IMR-90 (cell line): ENCODE measurements at regions not wholly inside any gene's neighbourhood (a gene's known extent, or its start where the extent isn't known, plus 50 kb on each side); places are given as distances from the start of the nearest gene placed in this dataset.

ENCODE experiments used
- ATAC-seq: fragments of 200-7000 bp; cut with Tn5 transposase; 2 replicates; pipeline ENCODE4 v1.9.1; 2020; ENCODE audit warnings: low read depth, mild to moderate bottlenecking, moderate library complexity
- BruUV-seq: library from RNA; stranded (reverse); fragments of 400-500 nt; replicated peaks from 2 replicates; lab custom pipeline; 2021; lab: Mats Ljungman, UMichigan
- CTCF ChIA-PET: fragments of 300-600 bp; formaldehyde crosslinking; extraction: SDS; loops from one replicate; lab custom pipeline; 2021; ENCODE audit warnings: antibody characterized with exemption; lab: Yijun Ruan, JAX
- POLR2A ChIA-PET: fragments of 300-600 bp; sonication (Branson Sonifier 250); formaldehyde crosslinking; loops from one replicate; lab custom pipeline; 2022; ENCODE audit warnings: antibody characterized with exemption; ENCODE audit not compliant: unreplicated experiment; lab: Charles Lee
- DNase-seq: peaks from one replicate; pipeline ENCODE4 v3.0.0; 2013
- H2AFZ ChIP-seq: replicated peaks from 2 replicates; pipeline ENCODE3; 2013; ENCODE audit warnings: low read length, mild to moderate bottlenecking; ENCODE audit not compliant: poor library complexity
- H2AK5ac ChIP-seq: 2 replicates; pipeline ENCODE4 v1.6.1; 2013; ENCODE audit warnings: low read depth, low read length, inconsistent platforms
- H2AK9ac ChIP-seq: replicated peaks from 2 replicates; pipeline ENCODE3; 2013; ENCODE audit warnings: mild to moderate bottlenecking, low read depth, low read length, moderate library complexity; ENCODE audit not compliant: poor library complexity
- H2BK120ac ChIP-seq: 2 replicates; pipeline ENCODE4 v1.6.1; 2013; ENCODE audit warnings: low read depth, low read length, inconsistent platforms
- H2BK15ac ChIP-seq: 3 replicates; pipeline ENCODE4 v1.6.1; 2013; ENCODE audit warnings: low read depth, low read length, inconsistent platforms
- H2BK20ac ChIP-seq: 2 replicates; pipeline ENCODE4 v1.6.1; 2013; ENCODE audit warnings: low read depth, mild to moderate bottlenecking, inconsistent platforms, low read length, moderate library complexity
- H2BK5ac ChIP-seq: 2 replicates; pipeline ENCODE4 v1.6.1; 2013; ENCODE audit warnings: mild to moderate bottlenecking, low read depth, low read length, inconsistent platforms; ENCODE audit not compliant: poor library complexity, severe bottlenecking
- H3K14ac ChIP-seq: replicated peaks from 2 replicates; pipeline ENCODE4 v1.6.1; 2013; ENCODE audit warnings: low read depth, low read length, inconsistent platforms
- H3K18ac ChIP-seq: 2 replicates; pipeline ENCODE4 v1.6.1; 2013; ENCODE audit warnings: low read depth, low read length, control low read depth
- H3K23ac ChIP-seq: 2 replicates; pipeline ENCODE4 v1.6.1; 2013; ENCODE audit warnings: low read depth, low read length, inconsistent platforms
- H3K27ac ChIP-seq: 2 replicates; pipeline ENCODE4 v1.5.1; 2013; ENCODE audit warnings: mild to moderate bottlenecking, control low read depth, low read length; ENCODE audit not compliant: insufficient read depth
- H3K27me3 ChIP-seq: 2 replicates; pipeline ENCODE4 v1.6.1; 2013; ENCODE audit warnings: low read length; ENCODE audit not compliant: control insufficient read depth, insufficient read depth
- H3K36me3 ChIP-seq: 2 replicates; pipeline ENCODE4 v1.6.1; 2013; ENCODE audit warnings: low read length, mixed read lengths; ENCODE audit not compliant: control insufficient read depth, insufficient read depth
- H3K4ac ChIP-seq: 2 replicates; pipeline ENCODE4 v1.6.1; 2013; ENCODE audit warnings: low read depth, low read length, inconsistent platforms
- H3K4me1 ChIP-seq: 2 replicates; pipeline ENCODE4 v1.6.1; 2013; ENCODE audit warnings: low read length, mixed read lengths; ENCODE audit not compliant: control insufficient read depth, insufficient read depth
- H3K4me2 ChIP-seq: 2 replicates; pipeline ENCODE4 v1.6.1; 2013; ENCODE audit warnings: low read depth, mild to moderate bottlenecking, control low read depth, low read length, moderate library complexity
- H3K4me3 ChIP-seq: 2 replicates; pipeline ENCODE4 v1.5.1; 2013; ENCODE audit warnings: low read depth, mild to moderate bottlenecking, control low read depth, low read length, moderate library complexity; ENCODE audit not compliant: insufficient read depth
- H3K56ac ChIP-seq: 2 replicates; pipeline ENCODE4 v1.6.1; 2013; ENCODE audit warnings: low read length, inconsistent platforms; ENCODE audit not compliant: insufficient read depth; ENCODE audit errors: extremely low read depth
- H3K79me1 ChIP-seq, 2 experiments: 2 replicates each; pipeline ENCODE4 v1.6.1; 2013; ENCODE audit warnings: low read length in 2 of 2, inconsistent platforms in 1 of 2, low read depth in 1 of 2
- H3K9ac ChIP-seq: 2 replicates; pipeline ENCODE4 v1.6.1; 2013; ENCODE audit warnings: low read depth, low read length, control low read depth
- H3K9me1 ChIP-seq: 2 replicates; pipeline ENCODE4 v1.6.1; 2013; ENCODE audit warnings: low read length, inconsistent platforms; ENCODE audit not compliant: insufficient read depth
- H3K9me3 ChIP-seq: 2 replicates; pipeline ENCODE4 v1.6.1; 2013; ENCODE audit warnings: low read length; ENCODE audit not compliant: control insufficient read depth, insufficient read depth
- H4K20me1 ChIP-seq: 2 replicates; pipeline ENCODE4 v1.6.1; 2013; ENCODE audit warnings: low read length, inconsistent platforms; ENCODE audit not compliant: insufficient read depth
- H4K5ac ChIP-seq: 2 replicates; pipeline ENCODE4 v1.6.1; 2013; ENCODE audit warnings: mild to moderate bottlenecking, low read depth, low read length, control low read depth
- H4K8ac ChIP-seq, 2 experiments: 2 replicates each; pipeline ENCODE4 v1.6.1; 2013; ENCODE audit warnings: low read depth in 2 of 2, low read length in 2 of 2, control low read depth in 1 of 2, inconsistent platforms in 1 of 2
- H4K91ac ChIP-seq: 2 replicates; pipeline ENCODE4 v1.6.1; 2013; ENCODE audit warnings: low read depth, low read length, inconsistent platforms; ENCODE audit not compliant: insufficient read depth
- BHLHE40 ChIP-seq: fragments of 150-350 bp; IDR thresholded peaks from 2 replicates; pipeline ENCODE4 v1.6.1; 2016; ENCODE audit warnings: mild to moderate bottlenecking, low read depth, low read length
- CEBPB ChIP-seq: IDR thresholded peaks from 2 replicates; pipeline ENCODE4 v1.6.1; 2012; ENCODE audit warnings: low read depth, low read length, improper control_type of control experiment
- CHD1 ChIP-seq: IDR thresholded peaks from 2 replicates; pipeline ENCODE4 v1.6.1; 2012; ENCODE audit warnings: low read depth, low read length, improper control_type of control experiment
- FOS ChIP-seq: fragments of 150-350 bp; IDR thresholded peaks from 2 replicates; pipeline ENCODE4 v1.6.1; 2016; ENCODE audit warnings: low read depth, low read length
- MAFK ChIP-seq: IDR thresholded peaks from 2 replicates; pipeline ENCODE4 v1.6.1; 2012; ENCODE audit warnings: low read depth, low read length, improper control_type of control experiment
- MAZ ChIP-seq: IDR thresholded peaks from 2 replicates; pipeline ENCODE4 v1.6.1; 2012; ENCODE audit warnings: low read depth, mild to moderate bottlenecking, low read length, improper control_type of control experiment, moderate library complexity, borderline replicate concordance
- MXI1 ChIP-seq: IDR thresholded peaks from 2 replicates; pipeline ENCODE4 v1.6.1; 2012; ENCODE audit warnings: low read depth, mild to moderate bottlenecking, low read length, moderate library complexity, borderline replicate concordance
- NFE2L2 ChIP-seq: fragments of 150-350 bp; IDR thresholded peaks from 2 replicates; pipeline ENCODE4 v1.6.1; 2016; ENCODE audit warnings: low read depth, mild to moderate bottlenecking, low read length
- POLR2A ChIP-seq: IDR thresholded peaks from 2 replicates; pipeline ENCODE4 v1.6.1; 2012; ENCODE audit warnings: mild to moderate bottlenecking, low read depth, low read length
- RAD21 ChIP-seq: IDR thresholded peaks from 2 replicates; pipeline ENCODE4 v1.6.1; 2012; ENCODE audit warnings: low read length, improper control_type of control experiment
- RCOR1 ChIP-seq: IDR thresholded peaks from 2 replicates; pipeline ENCODE4 v1.6.1; 2012; ENCODE audit warnings: mild to moderate bottlenecking, low read length, improper control_type of control experiment; ENCODE audit not compliant: insufficient replicate concordance
- RFX5 ChIP-seq: IDR thresholded peaks from 2 replicates; pipeline ENCODE4 v1.8.0; 2012; ENCODE audit warnings: low read depth, mild to moderate bottlenecking, low read length, moderate library complexity
- SMC3 ChIP-seq: fragments of 150-350 bp; IDR thresholded peaks from 2 replicates; pipeline ENCODE4 v1.6.1; 2016; ENCODE audit warnings: low read depth, mild to moderate bottlenecking, antibody characterized with exemption, low read length, moderate library complexity
- WGBS, 2 experiments: methylation state at CpG; one replicate each; pipeline versions ENCODE4 v1.1.5 to v1.1.7; 2013; ENCODE audit warnings: missing lambda C conversion rate in 2 of 2; ENCODE audit not compliant: insufficient read length in 1 of 2; ENCODE audit errors: extremely low coverage in 2 of 2; 5-methylcytosine and 5-hydroxymethylcytosine counted together
- dilution Hi-C: fragments of 300-500 bp; cut with HindIII; formaldehyde crosslinking; loops from one replicate; pipeline ENCODE4 v1.14.3; 2018; ENCODE audit warnings: low sequenced_read_pairs; ENCODE audit not compliant: unreplicated experiment
- in situ Hi-C: fragments of 300-500 bp; cut with MboI; formaldehyde crosslinking; loops from 3 replicates; pipeline ENCODE4 v1.14.3; 2019; ENCODE audit warnings: low sequenced_read_pairs, inconsistent platforms, mixed read lengths
- intact Hi-C: fragments of 100-400 bp; cut with micrococcal nuclease; formaldehyde crosslinking; loops from 2 replicates; pipeline ENCODE4 v1.10.0; 2022
- TF ChIP-seq, protein P1 (sequence below): fragments of 150-350 bp; IDR thresholded peaks from 2 replicates; pipeline ENCODE4 v1.6.1; 2016; ENCODE audit warnings: low read depth, mild to moderate bottlenecking, low read length, moderate library complexity, borderline replicate concordance
- TF ChIP-seq, protein P2 (sequence below): conservative IDR thresholded peaks from 2 replicates; pipeline ENCODE4 v1.5.1; 2012; ENCODE audit warnings: mild to moderate bottlenecking, low read depth, low read length, improper control_type of control experiment
- TF ChIP-seq, protein P3 (sequence below): fragments of 150-350 bp; IDR thresholded peaks from 2 replicates; pipeline ENCODE4 v1.6.1; 2017; ENCODE audit warnings: mild to moderate bottlenecking, antibody characterized with exemption, low read length, low read depth

DNA sequence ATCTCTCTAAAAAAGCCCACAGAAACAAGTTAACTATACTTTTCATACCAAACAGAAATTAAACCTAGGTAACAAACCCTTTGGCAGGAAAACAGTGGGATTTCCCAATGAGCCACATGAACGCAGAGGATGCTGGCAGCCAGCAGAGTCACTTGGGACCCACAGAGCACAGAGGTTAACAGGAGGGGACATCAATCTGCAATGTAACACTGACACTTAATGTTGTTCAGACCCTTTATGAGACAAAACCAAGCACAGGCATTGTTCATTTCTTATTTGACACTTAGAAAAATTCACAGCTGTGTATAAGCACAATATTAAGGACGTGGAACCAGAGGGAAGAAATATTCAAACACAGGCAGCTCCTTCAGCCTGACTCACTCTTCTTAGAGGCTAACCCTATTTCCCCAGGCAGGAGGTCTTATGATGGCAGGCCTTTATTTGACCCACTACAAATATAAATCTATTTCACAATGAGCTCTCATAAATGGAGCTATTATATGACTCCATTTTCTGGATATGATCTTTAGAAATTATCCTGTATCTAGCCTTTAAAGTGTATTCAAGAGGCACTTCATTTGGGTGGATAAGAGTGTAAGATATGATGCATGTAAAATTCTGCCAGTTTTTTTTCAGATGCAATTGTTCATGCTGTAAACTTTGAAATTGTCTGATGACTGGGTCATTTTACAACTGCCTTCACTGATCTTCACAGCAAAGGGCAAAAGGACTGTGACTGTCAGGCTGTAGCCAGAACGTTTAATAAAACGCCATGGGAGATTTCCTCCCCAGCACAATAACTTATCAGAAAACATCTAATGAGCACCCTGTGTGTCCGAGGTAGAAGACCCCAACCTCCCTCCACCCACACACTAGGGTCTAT lies 132.8 kb upstream of the SATB2 start:
- CTCF ChIA-PET, result no interaction called here
- ATAC-seq, result no peak
- no peak overlapping the region for H4K91ac ChIP-seq
- no peak overlapping the region for H2BK20ac ChIP-seq
- H3K14ac ChIP-seq, result no peak overlapping the region
- no peaks in the 10 kb centered on the region for H3K4me1 ChIP-seq
- no peak overlapping the region for H2BK15ac ChIP-seq
- H3K4ac ChIP-seq, result no peak overlapping the region
- H3K4me2 ChIP-seq, result no peak overlapping the region
- no peaks in the 10 kb centered on the region; the same call in 1 of the 2 replicates for H3K27me3 ChIP-seq
- H3K4me3 ChIP-seq, result no peak overlapping the region
- no peak overlapping the region for H2BK120ac ChIP-seq
- no peak for DNase-seq
- no TSS peak for BruUV-seq
- TF ChIP-seq, protein P1, sequence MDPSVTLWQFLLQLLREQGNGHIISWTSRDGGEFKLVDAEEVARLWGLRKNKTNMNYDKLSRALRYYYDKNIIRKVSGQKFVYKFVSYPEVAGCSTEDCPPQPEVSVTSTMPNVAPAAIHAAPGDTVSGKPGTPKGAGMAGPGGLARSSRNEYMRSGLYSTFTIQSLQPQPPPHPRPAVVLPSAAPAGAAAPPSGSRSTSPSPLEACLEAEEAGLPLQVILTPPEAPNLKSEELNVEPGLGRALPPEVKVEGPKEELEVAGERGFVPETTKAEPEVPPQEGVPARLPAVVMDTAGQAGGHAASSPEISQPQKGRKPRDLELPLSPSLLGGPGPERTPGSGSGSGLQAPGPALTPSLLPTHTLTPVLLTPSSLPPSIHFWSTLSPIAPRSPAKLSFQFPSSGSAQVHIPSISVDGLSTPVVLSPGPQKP, result no peak
- TF ChIP-seq BHLHE40, result no peak
- no peak for TF ChIP-seq CHD1
- no peak for TF ChIP-seq POLR2A
- TF ChIP-seq RAD21, result no peak
- no peak for TF ChIP-seq MAZ
- TF ChIP-seq RFX5, result no peak
- TF ChIP-seq, protein P2, sequence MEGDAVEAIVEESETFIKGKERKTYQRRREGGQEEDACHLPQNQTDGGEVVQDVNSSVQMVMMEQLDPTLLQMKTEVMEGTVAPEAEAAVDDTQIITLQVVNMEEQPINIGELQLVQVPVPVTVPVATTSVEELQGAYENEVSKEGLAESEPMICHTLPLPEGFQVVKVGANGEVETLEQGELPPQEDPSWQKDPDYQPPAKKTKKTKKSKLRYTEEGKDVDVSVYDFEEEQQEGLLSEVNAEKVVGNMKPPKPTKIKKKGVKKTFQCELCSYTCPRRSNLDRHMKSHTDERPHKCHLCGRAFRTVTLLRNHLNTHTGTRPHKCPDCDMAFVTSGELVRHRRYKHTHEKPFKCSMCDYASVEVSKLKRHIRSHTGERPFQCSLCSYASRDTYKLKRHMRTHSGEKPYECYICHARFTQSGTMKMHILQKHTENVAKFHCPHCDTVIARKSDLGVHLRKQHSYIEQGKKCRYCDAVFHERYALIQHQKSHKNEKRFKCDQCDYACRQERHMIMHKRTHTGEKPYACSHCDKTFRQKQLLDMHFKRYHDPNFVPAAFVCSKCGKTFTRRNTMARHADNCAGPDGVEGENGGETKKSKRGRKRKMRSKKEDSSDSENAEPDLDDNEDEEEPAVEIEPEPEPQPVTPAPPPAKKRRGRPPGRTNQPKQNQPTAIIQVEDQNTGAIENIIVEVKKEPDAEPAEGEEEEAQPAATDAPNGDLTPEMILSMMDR, result no peak
- TF ChIP-seq MXI1, result no peak
- no peak for TF ChIP-seq MAFK
- TF ChIP-seq, protein P3, sequence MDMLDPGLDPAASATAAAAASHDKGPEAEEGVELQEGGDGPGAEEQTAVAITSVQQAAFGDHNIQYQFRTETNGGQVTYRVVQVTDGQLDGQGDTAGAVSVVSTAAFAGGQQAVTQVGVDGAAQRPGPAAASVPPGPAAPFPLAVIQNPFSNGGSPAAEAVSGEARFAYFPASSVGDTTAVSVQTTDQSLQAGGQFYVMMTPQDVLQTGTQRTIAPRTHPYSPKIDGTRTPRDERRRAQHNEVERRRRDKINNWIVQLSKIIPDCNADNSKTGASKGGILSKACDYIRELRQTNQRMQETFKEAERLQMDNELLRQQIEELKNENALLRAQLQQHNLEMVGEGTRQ, result no peak
- no peak for TF ChIP-seq SMC3
- TF ChIP-seq CEBPB, result no peak
- no peak for TF ChIP-seq FOS
- no peak for TF ChIP-seq NFE2L2
- TF ChIP-seq RCOR1, result no peak
- H3K9ac ChIP-seq, result no peak overlapping the region
- H4K5ac ChIP-seq, result no peak overlapping the region
- H3K79me1 ChIP-seq, result no peaks in the 10 kb centered on the region
- H3K23ac ChIP-seq, result no peak overlapping the region
- no peak overlapping the region for H3K56ac ChIP-seq
- no peak overlapping the region for H2AK9ac ChIP-seq
- intact Hi-C loops, result no loop called here
- dilution Hi-C loops, result no loop called here
- no peak overlapping the region for H4K8ac ChIP-seq
- H2BK5ac ChIP-seq, result no peak overlapping the region
- H3K9me1 ChIP-seq, result no peaks in the 10 kb centered on the region
- H2AK5ac ChIP-seq, result no peak overlapping the region
- POLR2A ChIA-PET, result no interaction called here
- no CpG with 5 or more reads among the region's 5 CpGs for WGBS, 2 experiments
- H3K9me3 ChIP-seq, result no peaks in the 10 kb centered on the region
- H2AFZ ChIP-seq, result no peak overlapping the region
- in situ Hi-C loops, result no loop called here
- no peaks in the 10 kb centered on the region for H4K20me1 ChIP-seq
- H3K27ac ChIP-seq, result no peak overlapping the region
- H3K18ac ChIP-seq, result no peak overlapping the region
- H3K36me3 ChIP-seq, result no peaks in the 10 kb centered on the region
